ENCODE measurements at regions not wholly inside any gene's neighbourhood (a gene's known extent, or its start where the extent isn't known, plus 50 kb on each side); places are given as distances from the start of the nearest gene placed in this dataset.

GRCh38 chr11:70926543-70927201, 325.7 kb downstream of the SHANK2 start:
- DNase-seq (ENCODE audit: low read depth) = no peak
- TF ChIP-seq, protein P1, sequence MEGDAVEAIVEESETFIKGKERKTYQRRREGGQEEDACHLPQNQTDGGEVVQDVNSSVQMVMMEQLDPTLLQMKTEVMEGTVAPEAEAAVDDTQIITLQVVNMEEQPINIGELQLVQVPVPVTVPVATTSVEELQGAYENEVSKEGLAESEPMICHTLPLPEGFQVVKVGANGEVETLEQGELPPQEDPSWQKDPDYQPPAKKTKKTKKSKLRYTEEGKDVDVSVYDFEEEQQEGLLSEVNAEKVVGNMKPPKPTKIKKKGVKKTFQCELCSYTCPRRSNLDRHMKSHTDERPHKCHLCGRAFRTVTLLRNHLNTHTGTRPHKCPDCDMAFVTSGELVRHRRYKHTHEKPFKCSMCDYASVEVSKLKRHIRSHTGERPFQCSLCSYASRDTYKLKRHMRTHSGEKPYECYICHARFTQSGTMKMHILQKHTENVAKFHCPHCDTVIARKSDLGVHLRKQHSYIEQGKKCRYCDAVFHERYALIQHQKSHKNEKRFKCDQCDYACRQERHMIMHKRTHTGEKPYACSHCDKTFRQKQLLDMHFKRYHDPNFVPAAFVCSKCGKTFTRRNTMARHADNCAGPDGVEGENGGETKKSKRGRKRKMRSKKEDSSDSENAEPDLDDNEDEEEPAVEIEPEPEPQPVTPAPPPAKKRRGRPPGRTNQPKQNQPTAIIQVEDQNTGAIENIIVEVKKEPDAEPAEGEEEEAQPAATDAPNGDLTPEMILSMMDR (IDR thresholded peaks at IDR 0.05; ENCODE audit: insufficient read depth, low read depth, low read length, missing control alignments) = no peak
- no peak overlapping the region for H3K4me3 ChIP-seq (ENCODE audit: low read length)

GRCh38 chr11:70928854-70929598, 323.4 kb downstream of the SHANK2 start:
- no peak overlapping the region for H3K4me3 ChIP-seq (ENCODE audit: low read length)
- TF ChIP-seq, protein P1 (IDR thresholded peaks at IDR 0.05; ENCODE audit: insufficient read depth, low read depth, low read length, missing control alignments) = no peak
- no peak for DNase-seq (ENCODE audit: low read depth)

- TF ChIP-seq, protein P1 (IDR thresholded peaks at IDR 0.05; ENCODE audit: insufficient read depth, low read depth, low read length, missing control alignments) = no peak
- H3K4me3 ChIP-seq (ENCODE audit: low read length) = no peak overlapping the region
- DNase-seq (ENCODE audit: low read depth) = no peak
Measured at GRCh38 chr11:70930215-70930614, 322.2 kb downstream of the SHANK2 start.

GRCh38 chr11:70931430-70931829, 320.9 kb downstream of the SHANK2 start:
- no peak for DNase-seq (ENCODE audit: low read depth)
- no peak overlapping the region for H3K4me3 ChIP-seq (ENCODE audit: low read length)
- TF ChIP-seq, protein P1 (IDR thresholded peaks at IDR 0.05; ENCODE audit: insufficient read depth, low read depth, low read length, missing control alignments) = no peak

DNA sequence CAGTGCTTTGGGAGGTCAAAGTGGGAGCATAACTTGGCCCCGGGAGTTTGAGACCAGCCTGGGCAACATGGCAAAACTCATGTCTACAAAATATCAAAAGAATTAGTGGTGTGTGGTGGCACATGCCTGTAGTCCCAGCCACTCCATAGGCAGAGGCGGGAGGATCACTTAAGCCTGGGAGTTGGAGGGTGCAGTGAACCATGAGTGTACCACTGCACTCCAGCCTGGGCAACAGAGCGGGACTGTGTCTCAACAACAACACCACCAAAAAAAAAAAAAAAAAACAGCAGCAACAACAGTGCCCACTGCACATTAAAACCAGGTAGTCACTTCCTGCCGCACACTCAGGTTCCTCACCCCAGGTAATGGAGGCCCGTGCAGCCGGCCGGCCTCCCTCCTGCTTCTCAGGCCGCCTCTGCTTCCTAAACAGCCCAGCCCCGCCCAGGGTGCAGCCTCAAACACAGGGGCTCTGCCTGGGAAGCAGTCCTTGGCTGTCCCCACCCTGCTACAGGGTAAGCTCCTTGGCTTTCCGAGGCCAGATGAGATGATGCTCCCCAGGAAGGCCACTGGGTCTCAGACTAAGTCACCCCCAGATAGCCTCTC, 318.3 kb downstream of the SHANK2 start:
- no peak for DNase-seq (ENCODE audit: low read depth)
- TF ChIP-seq, protein P1 (IDR thresholded peaks at IDR 0.05; ENCODE audit: insufficient read depth, low read depth, low read length, missing control alignments) = no peak
- H3K4me3 ChIP-seq (ENCODE audit: low read length) = no peak overlapping the region

GRCh38 chr11:70935006-70935768, 317.2 kb downstream of the SHANK2 start:
- peak; percentile 44 for DNase-seq (ENCODE audit: low read depth)
- TF ChIP-seq, protein P1 (IDR thresholded peaks at IDR 0.05; ENCODE audit: insufficient read depth, low read depth, low read length, missing control alignments) = no peak
- no peak overlapping the region for H3K4me3 ChIP-seq (ENCODE audit: low read length)

Measured in epithelial cell of esophagus (primary cell).